Kidney epithelial cell (primary cell): ENCODE measurements at regions not wholly inside any gene's neighbourhood (a gene's known extent, or its start where the extent isn't known, plus 50 kb on each side); places are given as distances from the start of the nearest gene placed in this dataset.
A peak's percentile ranks its signal among the peaks of the same experiment; 100 is the strongest.
"Not testable (repeated sequence)": the region's sequence is repeated elsewhere in the genome, so short reads cannot be mapped to it uniquely, and the experiment has no call there.

ENCODE experiments used
- DNase-seq: peaks from one replicate; pipeline ENCODE4 v3.0.0-alpha.2; 2010; ENCODE audit warnings: low read depth
- H3K27me3 ChIP-seq: 2 replicates; pipeline ENCODE4 v1.6.0; 2011; ENCODE audit warnings: low read length; ENCODE audit not compliant: control insufficient read depth, insufficient read depth
- H3K36me3 ChIP-seq: 2 replicates; pipeline ENCODE4 v1.5.1; 2011; ENCODE audit warnings: low read length; ENCODE audit not compliant: control insufficient read depth, insufficient read depth
- H3K4me3 ChIP-seq: 2 replicates; pipeline ENCODE4 v1.5.1; 2011; ENCODE audit warnings: low read depth, mild to moderate bottlenecking, control low read depth, low read length
- TF ChIP-seq, protein P1 (sequence below): IDR thresholded peaks from 2 replicates; pipeline ENCODE4 v1.5.1; 2011; ENCODE audit warnings: mild to moderate bottlenecking, moderate library complexity, low read length, control low read depth, inconsistent platforms; ENCODE audit not compliant: insufficient read depth, poor library complexity, severe bottlenecking

DNA sequence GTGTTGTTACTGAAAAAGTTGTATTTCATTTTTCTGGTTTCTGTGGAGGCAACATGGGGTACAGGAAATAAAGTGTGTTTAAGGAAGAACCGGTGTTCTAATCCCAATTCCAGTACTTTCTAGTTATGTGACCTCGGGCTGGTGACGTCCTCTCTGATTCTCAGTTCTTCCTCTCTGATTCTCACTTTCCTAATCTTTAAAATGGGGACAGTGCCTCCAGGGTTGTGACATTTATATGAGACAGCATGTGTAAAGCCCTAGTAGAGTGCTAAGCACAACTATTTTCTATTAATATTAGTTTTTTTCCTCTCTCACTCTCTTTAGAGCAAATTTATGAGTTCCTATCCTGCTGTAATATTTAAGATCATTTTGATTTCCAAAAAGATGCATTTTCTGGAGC is 50.9 kb upstream of the PTPDC1 start:
- no peak for DNase-seq
- TF ChIP-seq, protein P1, sequence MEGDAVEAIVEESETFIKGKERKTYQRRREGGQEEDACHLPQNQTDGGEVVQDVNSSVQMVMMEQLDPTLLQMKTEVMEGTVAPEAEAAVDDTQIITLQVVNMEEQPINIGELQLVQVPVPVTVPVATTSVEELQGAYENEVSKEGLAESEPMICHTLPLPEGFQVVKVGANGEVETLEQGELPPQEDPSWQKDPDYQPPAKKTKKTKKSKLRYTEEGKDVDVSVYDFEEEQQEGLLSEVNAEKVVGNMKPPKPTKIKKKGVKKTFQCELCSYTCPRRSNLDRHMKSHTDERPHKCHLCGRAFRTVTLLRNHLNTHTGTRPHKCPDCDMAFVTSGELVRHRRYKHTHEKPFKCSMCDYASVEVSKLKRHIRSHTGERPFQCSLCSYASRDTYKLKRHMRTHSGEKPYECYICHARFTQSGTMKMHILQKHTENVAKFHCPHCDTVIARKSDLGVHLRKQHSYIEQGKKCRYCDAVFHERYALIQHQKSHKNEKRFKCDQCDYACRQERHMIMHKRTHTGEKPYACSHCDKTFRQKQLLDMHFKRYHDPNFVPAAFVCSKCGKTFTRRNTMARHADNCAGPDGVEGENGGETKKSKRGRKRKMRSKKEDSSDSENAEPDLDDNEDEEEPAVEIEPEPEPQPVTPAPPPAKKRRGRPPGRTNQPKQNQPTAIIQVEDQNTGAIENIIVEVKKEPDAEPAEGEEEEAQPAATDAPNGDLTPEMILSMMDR = no peak
- H3K27me3 ChIP-seq = no peaks in the 10 kb centered on the region

DNA sequence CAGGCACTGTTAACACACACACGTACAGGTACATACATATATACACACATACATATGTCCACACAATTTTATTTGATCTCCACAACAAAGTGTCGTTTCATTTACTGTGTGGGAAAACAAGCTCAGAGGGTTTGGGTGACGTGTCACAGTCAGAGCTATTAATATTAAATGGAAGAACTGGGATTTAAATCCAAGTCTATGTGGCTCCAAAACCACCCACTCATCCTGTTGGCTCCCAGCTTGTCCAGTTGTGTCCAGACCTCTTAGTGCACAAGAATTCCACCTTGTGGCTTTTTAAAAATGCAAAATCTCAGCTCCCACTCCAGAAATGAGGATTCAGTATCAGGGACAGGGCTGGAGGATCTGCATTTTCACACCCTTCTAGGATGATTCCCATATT is 52.3 kb upstream of the PTPDC1 start:
- Histone ChIP-seq H3K4me3 (no peak overlapping the region), H3K27me3 (no peaks in the 10 kb centered on the region), H3K36me3 (no peaks in the 10 kb centered on the region)
- DNase-seq = no peak
- TF ChIP-seq, protein P1 = no peak

More for the DNA sequence above, 50.9 kb upstream of the PTPDC1 start:
- H3K4me3 ChIP-seq = no peak overlapping the region
- H3K36me3 ChIP-seq = no peaks in the 10 kb centered on the region

DNA sequence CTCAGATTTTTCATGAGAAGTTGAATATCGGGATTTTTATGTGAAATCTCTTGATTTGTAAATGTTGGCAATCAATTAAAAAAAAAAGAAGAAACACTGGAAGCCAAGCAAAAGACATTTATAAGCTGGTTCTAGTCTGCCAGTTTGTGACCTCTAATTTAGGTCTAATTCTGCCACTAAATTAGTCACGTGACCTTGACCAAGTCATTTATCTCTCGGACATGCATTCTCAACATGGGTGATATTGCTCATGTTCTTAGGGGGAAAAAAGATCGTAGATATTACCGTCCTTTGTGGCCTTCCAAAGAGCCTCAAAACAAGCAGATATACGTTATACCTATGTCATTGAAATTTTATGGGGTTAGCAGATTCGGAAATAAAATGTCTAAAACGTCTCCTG is 52.9 kb upstream of the PTPDC1 start:
- DNase-seq = no peak
- Histone ChIP-seq H3K36me3 (no peaks in the 10 kb centered on the region), H3K27me3 (no peaks in the 10 kb centered on the region), H3K4me3 (peak overlapping the region; percentile 87)
- TF ChIP-seq, protein P1 = no peak

DNA sequence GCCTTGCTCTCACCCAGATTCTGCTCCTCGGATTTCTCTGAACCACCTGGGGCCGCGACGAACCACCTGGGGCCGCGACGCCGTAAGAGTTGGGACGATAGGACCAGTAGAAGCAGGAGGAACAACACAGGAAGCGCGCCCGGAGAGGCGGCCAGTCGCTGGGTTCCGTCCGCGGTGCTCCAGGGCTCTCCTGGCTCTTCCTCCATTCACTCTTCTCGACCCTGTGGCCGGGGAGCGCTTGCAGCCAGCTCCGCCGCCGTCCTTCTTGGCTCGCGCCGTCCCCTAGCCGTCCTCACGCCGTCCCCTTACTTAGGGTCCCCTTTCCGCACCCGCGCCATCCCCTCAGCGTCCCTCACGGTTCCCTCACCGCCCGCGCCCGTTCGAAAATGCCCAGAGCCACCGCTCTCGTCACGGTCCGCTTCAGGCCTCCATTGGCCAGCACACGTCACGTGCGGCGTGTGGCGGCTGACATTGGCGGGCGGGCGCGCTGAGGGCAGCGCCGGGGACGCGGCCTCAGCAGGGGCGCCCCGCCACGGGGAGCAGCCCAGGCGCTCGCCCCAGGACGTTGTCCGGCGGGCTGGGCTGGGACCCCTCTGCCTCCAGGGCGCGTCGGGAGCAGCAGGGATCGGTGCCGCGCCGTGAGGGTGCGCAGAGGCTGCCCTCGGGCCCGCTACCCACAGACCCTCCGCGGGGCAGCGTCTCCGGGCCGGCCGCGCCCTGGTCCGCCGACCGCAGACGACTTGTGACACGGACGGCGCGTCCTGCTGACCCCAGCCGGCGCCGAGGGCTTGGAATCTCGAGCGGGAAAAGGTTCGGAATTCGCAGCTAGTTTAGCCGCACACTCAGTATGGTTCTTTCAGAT is 53.7 kb upstream of the PTPDC1 start:
- peak; percentile 41 for DNase-seq
- no peaks in the 10 kb centered on the region for H3K27me3 ChIP-seq
- H3K36me3 ChIP-seq = no peaks in the 10 kb centered on the region
- TF ChIP-seq, protein P1 = no peak
- peak overlapping the region; percentile 87 for H3K4me3 ChIP-seq

DNA sequence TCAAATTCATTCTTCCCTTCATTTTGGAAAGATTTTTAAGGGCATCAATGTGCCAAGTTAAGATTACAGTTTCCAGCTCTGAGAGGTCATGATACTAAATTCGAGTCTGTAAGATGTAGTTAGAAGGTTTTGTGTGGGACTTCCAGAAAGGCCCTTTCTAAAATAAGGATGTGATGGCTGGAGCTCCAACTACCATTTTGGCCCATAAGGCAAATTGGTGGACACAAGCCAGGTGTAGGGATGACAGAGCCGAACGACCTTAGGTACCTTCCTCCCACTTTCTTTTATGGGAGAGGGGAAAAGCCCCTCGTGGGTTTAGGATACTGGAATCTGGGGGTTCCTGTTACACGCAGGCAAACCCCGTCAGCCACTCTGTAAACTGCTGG is 54.3 kb upstream of the PTPDC1 start:
- Histone ChIP-seq H3K27me3 (no peaks in the 10 kb centered on the region), H3K36me3 (no peaks in the 10 kb centered on the region), H3K4me3 (peak overlapping the region; percentile 87)
- no peak for DNase-seq
- TF ChIP-seq, protein P1 = no peak

DNA sequence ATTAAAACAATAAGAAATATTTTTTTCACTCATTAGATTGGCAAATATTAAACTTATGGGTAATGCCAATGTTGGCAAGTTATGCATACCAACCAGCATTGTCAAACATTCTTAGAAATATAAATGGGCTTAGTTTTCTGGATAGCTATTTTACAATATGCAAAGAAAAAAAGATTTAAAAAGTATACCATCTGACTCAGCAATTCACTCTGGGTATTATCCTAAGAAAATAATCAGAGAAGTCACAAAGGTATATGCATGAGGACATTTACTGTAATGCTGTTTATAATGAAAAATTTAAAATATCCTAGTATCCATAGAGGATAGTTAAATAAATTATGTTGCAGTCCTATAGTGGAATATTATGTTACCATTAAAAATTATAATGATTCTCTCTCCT is 57.4 kb upstream of the PTPDC1 start:
- TF ChIP-seq, protein P1 = no peak
- DNase-seq = no peak
- Histone ChIP-seq H3K4me3 (no peak overlapping the region), H3K36me3 (no peaks in the 10 kb centered on the region), H3K27me3 (no peaks in the 10 kb centered on the region)

DNA sequence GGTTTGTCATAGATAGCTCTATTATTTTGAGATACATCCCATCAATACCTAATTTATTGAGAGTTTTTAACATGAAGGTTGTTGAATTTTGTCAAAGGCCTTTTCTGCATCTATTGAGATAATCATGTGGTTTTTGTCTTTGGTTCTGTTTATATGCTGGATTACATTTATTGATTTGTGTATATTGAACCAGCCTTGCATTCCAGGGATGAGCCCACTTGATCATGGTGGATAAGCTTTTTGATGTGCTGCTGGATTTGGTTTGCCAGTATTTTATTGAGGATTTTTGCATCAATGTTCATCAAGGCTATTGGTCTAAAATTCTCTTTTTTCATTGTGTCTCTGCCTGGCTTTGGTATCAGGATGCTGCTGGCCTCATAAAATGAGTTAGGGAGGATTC is 61.8 kb upstream of the PTPDC1 start:
- DNase-seq, H3K27me3 ChIP-seq, H3K36me3 ChIP-seq, H3K4me3 ChIP-seq: not testable (repeated sequence)

DNA sequence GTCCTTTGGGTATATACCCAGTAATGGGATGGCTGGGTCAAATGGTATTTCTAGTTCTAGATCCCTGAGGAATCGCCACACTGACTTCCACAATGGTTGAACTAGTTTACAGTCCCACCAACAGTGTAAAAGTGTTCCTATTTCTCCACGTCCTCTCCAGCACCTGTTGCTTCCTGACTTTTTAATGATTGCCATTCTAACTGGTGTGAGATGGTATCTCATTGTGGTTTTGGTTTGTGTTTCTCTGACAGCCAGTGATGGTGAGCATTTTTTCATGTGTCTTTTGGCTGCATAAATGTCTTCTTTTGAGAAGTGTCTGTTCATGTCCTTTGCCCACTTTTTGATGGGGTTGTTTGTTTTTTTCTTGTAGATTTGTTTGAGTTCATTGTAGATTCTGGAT is 63.4 kb upstream of the PTPDC1 start:
- not testable (repeated sequence) for H3K27me3 ChIP-seq, H3K36me3 ChIP-seq, H3K4me3 ChIP-seq, DNase-seq
